Activated naive CD8-positive, alpha-beta T cell treated with anti-CD3 and anti-CD28 coated beads, Interleukin-2, amount 10 ng/mL, durations not matched to agents 7 days and 5 days (primary cell): ENCODE measurements at regions not wholly inside any gene's neighbourhood (a gene's known extent, or its start where the extent isn't known, plus 50 kb on each side); places are given as distances from the start of the nearest gene placed in this dataset.
"Not testable (repeated sequence)": the region's sequence is repeated elsewhere in the genome, so short reads cannot be mapped to it uniquely, and the experiment has no call there.

Source experiments
- ATAC-seq: fragments of 150-1000 bp; cut with Tn5 transposase; one replicate; pipeline ENCODE4 v1.10.0; 2021; ENCODE audit warnings: low read depth, moderate library complexity
- POLR2A ChIA-PET: fragments of 350-600 bp; sonication (Branson Sonifier 250); formaldehyde crosslinking; loops from one replicate; lab custom pipeline; 2021; ENCODE audit warnings: antibody characterized with exemption; lab: Charles Lee
- DNase-seq: peaks from one replicate; pipeline ENCODE4 v3.0.0; 2021
- H3K27ac Mint-ChIP-seq: one replicate; pipeline ENCODE4 v1.8.0; 2022; ENCODE audit warnings: mild to moderate bottlenecking, mixed read lengths
- H3K27me3 Mint-ChIP-seq: one replicate; pipeline ENCODE4 v1.8.0; 2022; ENCODE audit warnings: mild to moderate bottlenecking, moderate library complexity, mixed read lengths
- H3K36me3 Mint-ChIP-seq: one replicate; pipeline ENCODE4 v1.8.0; 2021; ENCODE audit warnings: mild to moderate bottlenecking, mixed read lengths
- H3K4me1 Mint-ChIP-seq: one replicate; pipeline ENCODE4 v1.8.0; 2021; ENCODE audit warnings: mixed read lengths
- H3K4me3 Mint-ChIP-seq: one replicate; pipeline ENCODE4 v1.8.0; 2022; ENCODE audit warnings: mild to moderate bottlenecking, moderate library complexity, mixed read lengths
- H3K9me3 Mint-ChIP-seq: one replicate; pipeline ENCODE4 v1.8.0; 2021; ENCODE audit warnings: mixed read lengths

GRCh38 chr13:54699831-54700230 is 1671.2 kb downstream of the OLFM4 start:
- POLR2A ChIA-PET: no interaction called here
- Mint-ChIP-seq H3K4me1 (no peaks in the 10 kb centered on the region), H3K9me3 (peaks cover 3% of the 10 kb centered on the region), H3K27me3 (no peaks in the 10 kb centered on the region), H3K36me3 (no peaks in the 10 kb centered on the region), H3K27ac (no peak overlapping the region), H3K4me3 (no peak overlapping the region)
- no peak for ATAC-seq
- DNase-seq: no peak

DNA sequence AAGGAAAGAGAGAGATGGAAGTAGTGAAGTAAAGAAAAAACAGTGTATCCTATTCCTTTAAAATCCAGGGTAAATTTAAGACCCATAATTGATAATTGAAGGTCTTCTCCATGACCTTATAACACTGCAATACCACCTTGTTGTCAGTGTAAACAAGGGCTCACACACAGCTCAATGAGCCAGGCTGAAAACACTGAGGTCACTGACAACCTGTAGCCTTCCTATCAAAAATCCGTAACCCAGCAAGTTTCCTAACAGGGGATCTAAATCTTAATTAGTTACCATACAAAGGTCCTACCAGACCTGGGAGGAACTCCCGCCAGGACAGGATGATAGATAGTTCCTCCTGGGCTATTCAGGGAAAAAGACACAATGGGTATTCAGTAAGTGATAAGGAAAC is 1677.1 kb downstream of the OLFM4 start:
- no peaks in the 10 kb centered on the region for H3K27me3 Mint-ChIP-seq
- POLR2A ChIA-PET: no interaction called here
- no peak for ATAC-seq

GRCh38 chr13:54706336-54706735 is 1677.7 kb downstream of the OLFM4 start:
- Mint-ChIP-seq H3K9me3 (peaks cover 2% of the 10 kb centered on the region), H3K36me3 (no peaks in the 10 kb centered on the region), H3K4me3 (no peak overlapping the region), H3K4me1 (no peaks in the 10 kb centered on the region), H3K27ac (no peak overlapping the region), H3K27me3 (no peaks in the 10 kb centered on the region)
- no peak for ATAC-seq
- no peak for DNase-seq
- POLR2A ChIA-PET: no interaction called here

More for the DNA sequence above, 1677.1 kb downstream of the OLFM4 start:
- H3K9me3 Mint-ChIP-seq: peaks cover 5% of the 10 kb centered on the region
- no peaks in the 10 kb centered on the region for H3K4me1 Mint-ChIP-seq
- DNase-seq: no peak
- H3K27ac Mint-ChIP-seq: no peak overlapping the region
- no peak overlapping the region for H3K4me3 Mint-ChIP-seq
- no peaks in the 10 kb centered on the region for H3K36me3 Mint-ChIP-seq

DNA sequence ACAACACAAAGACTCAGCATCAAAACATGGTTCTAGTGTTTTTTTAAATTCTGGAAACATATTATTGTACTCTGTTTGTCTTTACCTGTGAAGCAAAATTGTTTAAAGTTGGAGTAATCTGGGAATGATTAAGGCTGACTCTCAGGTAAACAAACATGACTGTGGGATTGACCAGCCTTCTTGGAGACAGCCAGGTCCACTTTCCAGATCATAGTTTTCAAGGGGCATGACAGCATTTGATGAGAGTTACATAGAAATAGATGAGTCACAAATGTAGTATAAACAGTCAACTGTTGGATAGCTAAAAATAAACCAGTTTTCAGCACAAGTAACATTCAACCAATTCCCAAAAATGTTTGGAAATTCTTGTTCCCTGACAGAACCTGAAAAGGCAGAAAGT is 1680.9 kb downstream of the OLFM4 start:
- no peaks in the 10 kb centered on the region for H3K36me3 Mint-ChIP-seq
- DNase-seq: no peak
- H3K27ac Mint-ChIP-seq: no peak overlapping the region

GRCh38 chr13:54733639-54734038 is 1705.0 kb downstream of the OLFM4 start:
- H3K9me3 Mint-ChIP-seq: peaks cover 10% of the 10 kb centered on the region

More for the DNA sequence above, 1680.9 kb downstream of the OLFM4 start:
- POLR2A ChIA-PET: no interaction called here
- Mint-ChIP-seq H3K27me3 (no peaks in the 10 kb centered on the region), H3K4me1 (no peaks in the 10 kb centered on the region), H3K9me3 (peaks cover 6% of the 10 kb centered on the region), H3K4me3 (no peak overlapping the region)
- ATAC-seq: no peak

DNA sequence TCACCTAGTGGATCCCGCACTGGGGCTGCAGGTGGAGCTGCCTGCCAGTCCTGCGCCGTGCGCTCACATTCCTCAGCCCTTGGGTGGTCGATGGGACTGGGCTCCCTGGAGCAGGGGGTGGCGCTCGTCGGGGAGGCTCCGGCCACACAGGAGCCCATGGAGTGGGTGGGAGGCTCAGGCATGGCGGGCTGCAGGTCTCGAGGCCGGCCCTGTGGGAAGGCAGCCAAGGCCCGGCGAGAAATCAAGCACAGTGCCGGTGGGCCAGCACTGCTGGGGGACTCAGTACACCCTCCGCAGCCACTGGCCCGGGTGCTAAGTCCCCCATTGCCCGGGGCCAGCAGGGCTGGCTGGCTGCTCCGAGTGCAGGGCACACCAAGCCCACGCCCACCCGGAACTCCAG is 1708.6 kb downstream of the OLFM4 start:
- DNase-seq, H3K27ac Mint-ChIP-seq, ATAC-seq, POLR2A ChIA-PET, H3K4me3 Mint-ChIP-seq, H3K27me3 Mint-ChIP-seq, H3K36me3 Mint-ChIP-seq, H3K4me1 Mint-ChIP-seq, H3K9me3 Mint-ChIP-seq: not testable (repeated sequence)

More at GRCh38 chr13:54733639-54734038, 1705.0 kb downstream of the OLFM4 start:
- Mint-ChIP-seq H3K4me3 (no peak overlapping the region), H3K36me3 (no peaks in the 10 kb centered on the region), H3K27me3 (no peaks in the 10 kb centered on the region), H3K27ac (no peak overlapping the region), H3K4me1 (no peaks in the 10 kb centered on the region)
- ATAC-seq: no peak
- POLR2A ChIA-PET: no interaction called here
- DNase-seq: no peak

GRCh38 chr13:54742984-54743383 is 1714.4 kb downstream of the OLFM4 start:
- H3K4me3 Mint-ChIP-seq: no peak overlapping the region
- no peak overlapping the region for H3K27ac Mint-ChIP-seq
- POLR2A ChIA-PET: no interaction called here
- H3K9me3 Mint-ChIP-seq: no peaks in the 10 kb centered on the region
- no peaks in the 10 kb centered on the region for H3K27me3 Mint-ChIP-seq
- no peak for DNase-seq
- no peak for ATAC-seq
- H3K36me3 Mint-ChIP-seq: no peaks in the 10 kb centered on the region
- H3K4me1 Mint-ChIP-seq: no peaks in the 10 kb centered on the region

GRCh38 chr13:54744747-54745146 is 1716.1 kb downstream of the OLFM4 start:
- POLR2A ChIA-PET: no interaction called here
- Mint-ChIP-seq H3K4me3 (no peak overlapping the region), H3K36me3 (no peaks in the 10 kb centered on the region), H3K27ac (no peak overlapping the region), H3K4me1 (no peaks in the 10 kb centered on the region), H3K9me3 (peaks cover under 1% of the 10 kb centered on the region), H3K27me3 (no peaks in the 10 kb centered on the region)
- no peak for ATAC-seq
- DNase-seq: no peak

DNA sequence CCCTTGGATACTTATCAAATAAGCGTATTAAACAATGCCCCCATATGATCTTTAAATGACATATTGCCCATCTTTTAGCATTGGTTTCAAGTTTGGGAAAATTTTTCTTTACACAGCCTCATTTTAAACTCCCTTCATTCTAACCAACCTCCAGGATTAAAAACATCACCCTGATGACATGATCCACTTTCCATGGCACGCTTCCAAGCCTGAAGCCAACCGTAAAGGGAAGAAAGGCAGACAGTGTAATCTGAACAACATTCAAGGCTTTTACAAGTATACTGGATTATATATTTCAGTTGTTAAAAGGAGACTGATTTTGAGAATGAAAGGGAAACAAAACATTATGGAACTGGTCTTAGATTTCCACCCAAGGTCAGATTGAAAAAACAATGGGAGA is 1721.9 kb downstream of the OLFM4 start:
- Mint-ChIP-seq H3K9me3 (peaks cover 2% of the 10 kb centered on the region), H3K27ac (no peak overlapping the region), H3K4me1 (no peaks in the 10 kb centered on the region), H3K27me3 (no peaks in the 10 kb centered on the region), H3K4me3 (no peak overlapping the region), H3K36me3 (no peaks in the 10 kb centered on the region)
- DNase-seq (no peak), ATAC-seq (no peak)
- POLR2A ChIA-PET: no interaction called here

- DNase-seq (no peak), ATAC-seq (no peak)
- Mint-ChIP-seq H3K36me3 (no peaks in the 10 kb centered on the region), H3K27ac (no peak overlapping the region), H3K27me3 (no peaks in the 10 kb centered on the region), H3K4me3 (no peak overlapping the region), H3K4me1 (no peaks in the 10 kb centered on the region), H3K9me3 (peaks cover 8% of the 10 kb centered on the region)
- POLR2A ChIA-PET: no interaction called here
These were observed 1730.2 kb downstream of the OLFM4 start for GRCh38 chr13:54758795-54759194.

- Mint-ChIP-seq H3K27me3 (no peaks in the 10 kb centered on the region), H3K4me3 (no peak overlapping the region), H3K9me3 (peaks cover 5% of the 10 kb centered on the region), H3K4me1 (no peaks in the 10 kb centered on the region), H3K27ac (no peak overlapping the region), H3K36me3 (no peaks in the 10 kb centered on the region)
- POLR2A ChIA-PET: no interaction called here
- ATAC-seq (no peak), DNase-seq (no peak)
These were observed 1739.6 kb downstream of the OLFM4 start for GRCh38 chr13:54768214-54768613.

GRCh38 chr13:54775501-54776191 is 1747.0 kb downstream of the OLFM4 start:
- H3K36me3 Mint-ChIP-seq: no peaks in the 10 kb centered on the region
- no peak for DNase-seq
- H3K4me1 Mint-ChIP-seq: no peaks in the 10 kb centered on the region
- POLR2A ChIA-PET: no interaction called here
- no peak overlapping the region for H3K4me3 Mint-ChIP-seq
- H3K27me3 Mint-ChIP-seq: no peaks in the 10 kb centered on the region
- peaks cover 8% of the 10 kb centered on the region for H3K9me3 Mint-ChIP-seq
- no peak for ATAC-seq
- no peak overlapping the region for H3K27ac Mint-ChIP-seq

GRCh38 chr13:54787754-54788153 is 1759.1 kb downstream of the OLFM4 start:
- H3K27me3 Mint-ChIP-seq: no peaks in the 10 kb centered on the region
- ATAC-seq (no peak), DNase-seq (no peak)
- no peak overlapping the region for H3K4me3 Mint-ChIP-seq
- H3K9me3 Mint-ChIP-seq: peaks cover 2% of the 10 kb centered on the region
- no peaks in the 10 kb centered on the region for H3K36me3 Mint-ChIP-seq
- POLR2A ChIA-PET: no interaction called here
- H3K4me1 Mint-ChIP-seq: no peaks in the 10 kb centered on the region
- no peak overlapping the region for H3K27ac Mint-ChIP-seq

- POLR2A ChIA-PET: no interaction called here
- Mint-ChIP-seq H3K9me3 (peaks cover 3% of the 10 kb centered on the region), H3K4me3 (no peak overlapping the region), H3K4me1 (no peaks in the 10 kb centered on the region), H3K27ac (no peak overlapping the region), H3K36me3 (no peaks in the 10 kb centered on the region), H3K27me3 (no peaks in the 10 kb centered on the region)
- DNase-seq (no peak), ATAC-seq (no peak)
These were observed 1771.1 kb downstream of the OLFM4 start for GRCh38 chr13:54799621-54800226.
